ENCODE measurements at regions not wholly inside any gene's neighbourhood (a gene's known extent, or its start where the extent isn't known, plus 50 kb on each side); places are given as distances from the start of the nearest gene placed in this dataset.

DNA sequence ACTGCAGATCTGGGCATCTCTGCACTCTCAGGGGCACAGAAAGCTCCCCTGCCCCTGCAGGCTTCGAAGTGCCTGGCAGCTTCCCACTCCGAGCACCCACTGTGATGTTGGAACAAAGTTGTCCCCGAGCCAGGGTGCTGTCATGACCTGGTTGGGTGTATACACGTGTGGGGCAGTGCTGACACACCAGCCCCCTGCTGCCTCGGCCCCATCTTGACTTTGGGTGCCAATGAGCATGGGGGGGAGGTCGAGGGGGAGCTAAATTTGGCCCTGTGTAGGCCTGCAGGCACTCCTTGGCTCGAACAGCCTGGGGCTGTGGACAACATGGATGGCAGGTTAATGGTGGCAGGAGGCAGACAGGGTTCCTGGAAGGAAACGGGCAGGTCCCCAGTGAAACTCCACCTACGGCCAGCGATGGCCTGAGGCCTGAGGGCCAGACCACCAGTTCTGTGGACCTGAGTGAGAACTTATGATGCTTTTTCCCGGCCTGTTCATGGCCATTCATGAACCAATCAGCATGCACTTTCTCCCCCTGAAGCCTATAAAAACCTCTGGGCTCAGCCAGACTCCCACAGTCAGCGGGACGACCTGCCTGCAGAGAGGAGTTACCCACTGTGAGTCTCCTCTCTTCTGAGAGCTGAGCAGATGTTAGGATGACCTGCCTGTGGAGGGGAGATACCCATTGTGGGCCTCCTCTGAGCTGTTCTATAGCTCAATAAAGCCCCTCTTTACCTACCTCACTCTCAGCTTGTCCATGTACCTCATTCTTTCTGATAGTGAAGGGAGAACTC is 1029.1 kb upstream of the GBE1 start:
- no peak overlapping the region for H3K4me3 ChIP-seq
- H3K27ac ChIP-seq, result no peak overlapping the region
- no peaks in the 10 kb centered on the region for H3K4me1 ChIP-seq
- no peak overlapping the region for H3K4me2 ChIP-seq
- no peaks in the 10 kb centered on the region for H3K27me3 ChIP-seq
- TF ChIP-seq Cebpa-rat (IDR thresholded peaks at IDR 0.05), result no peak
- H3K36me3 ChIP-seq, result no peaks in the 10 kb centered on the region
- no peaks in the 10 kb centered on the region for H3K9me3 ChIP-seq
- no peak overlapping the region for H3K9ac ChIP-seq
- no peaks in the 10 kb centered on the region for H4K20me1 ChIP-seq

DNA sequence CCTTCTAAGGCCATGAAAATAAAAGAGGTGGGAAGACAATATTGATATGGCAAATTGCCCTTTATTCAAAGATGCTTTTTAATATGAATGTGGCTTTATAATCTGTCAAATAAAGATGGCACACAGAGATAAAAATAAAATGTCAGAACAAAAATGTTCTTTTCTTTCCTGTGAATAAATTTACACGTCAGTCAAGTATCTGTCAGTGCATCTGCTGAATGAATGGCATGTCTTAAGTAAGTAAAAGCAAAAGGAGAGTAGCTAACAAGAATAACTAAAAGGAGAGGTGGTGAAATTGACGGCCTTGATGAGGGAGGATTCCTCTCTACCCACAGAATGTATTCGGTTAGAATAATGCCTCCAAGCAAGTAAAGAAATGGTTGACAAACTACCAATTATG is 1021.7 kb upstream of the GBE1 start:
- Histone ChIP-seq H3K27me3 (no peaks in the 10 kb centered on the region), H3K4me3 (no peak overlapping the region), H3K9ac (no peak overlapping the region), H3K4me1 (no peaks in the 10 kb centered on the region), H4K20me1 (no peaks in the 10 kb centered on the region), H3K4me2 (no peak overlapping the region), H3K27ac (no peak overlapping the region), H3K36me3 (no peaks in the 10 kb centered on the region), H3K9me3 (no peaks in the 10 kb centered on the region)
- TF ChIP-seq Cebpa-rat (IDR thresholded peaks at IDR 0.05), result no peak

DNA sequence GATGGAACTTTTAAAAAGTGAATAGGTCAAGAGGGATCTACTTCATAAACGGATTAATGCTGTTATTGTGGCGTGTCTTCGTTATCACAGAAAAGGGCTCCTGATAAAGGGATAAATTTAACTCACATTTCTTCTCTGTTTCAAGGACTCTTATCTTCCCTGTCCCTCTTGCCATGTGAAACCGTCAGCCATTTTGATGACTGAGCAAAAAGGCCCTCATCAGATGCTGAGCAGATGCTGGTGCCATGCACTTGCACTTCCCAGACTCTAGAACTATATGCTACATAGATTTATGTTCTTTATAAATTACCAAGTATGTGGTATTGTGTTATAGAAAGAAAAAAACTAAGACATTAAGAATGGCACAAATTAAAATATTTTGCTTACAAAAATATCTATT is 1011.8 kb upstream of the GBE1 start:
- Histone ChIP-seq H3K36me3 (no peaks in the 10 kb centered on the region), H3K9ac (no peak overlapping the region), H3K27me3 (no peaks in the 10 kb centered on the region), H4K20me1 (no peaks in the 10 kb centered on the region), H3K9me3 (no peaks in the 10 kb centered on the region), H3K4me3 (no peak overlapping the region), H3K4me1 (no peaks in the 10 kb centered on the region), H3K4me2 (no peak overlapping the region), H3K27ac (no peak overlapping the region)
- no peak for TF ChIP-seq Cebpa-rat (IDR thresholded peaks at IDR 0.05)

DNA sequence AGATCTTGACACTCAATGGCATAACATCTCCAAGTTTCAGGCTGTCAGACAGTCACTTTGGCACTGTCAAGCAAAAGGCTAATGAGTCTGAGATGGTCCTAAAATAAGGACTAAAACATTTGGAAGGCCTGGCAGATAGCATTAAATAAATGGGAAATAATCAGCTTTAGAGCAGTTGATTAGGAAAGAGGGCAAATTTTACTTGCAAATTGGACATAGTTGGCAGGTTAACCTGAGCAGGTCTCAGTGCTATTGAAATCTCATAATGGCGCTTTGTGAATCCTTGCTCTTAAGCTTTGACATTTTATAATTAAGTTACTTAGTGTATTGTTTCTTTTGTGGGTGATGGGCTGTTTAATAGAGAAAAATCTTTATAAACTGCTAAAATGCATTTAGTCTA is 1003.1 kb upstream of the GBE1 start:
- TF ChIP-seq Cebpa-rat (IDR thresholded peaks at IDR 0.05), result no peak
- no peaks in the 10 kb centered on the region for H3K4me1 ChIP-seq
- H3K9ac ChIP-seq, result no peak overlapping the region

DNA sequence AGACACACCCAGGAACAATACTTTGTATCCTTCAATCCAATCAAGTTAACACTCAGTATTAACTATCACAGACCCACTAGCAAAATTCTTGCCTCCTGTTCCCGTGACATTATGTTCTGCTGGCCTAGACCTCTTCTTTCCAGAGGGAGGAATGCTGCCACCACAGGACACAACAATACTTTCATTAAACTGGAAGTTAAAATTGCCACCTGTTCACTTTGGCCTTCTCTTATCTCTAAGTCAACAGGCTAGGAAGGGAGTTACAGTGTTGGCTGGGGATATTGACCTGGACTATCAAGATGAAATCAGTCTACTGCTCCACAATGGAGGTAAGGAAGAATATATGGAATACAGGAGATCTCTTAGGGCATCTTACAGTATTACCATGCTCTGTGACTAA is 1000.4 kb upstream of the GBE1 start:
- Histone ChIP-seq H3K9ac (no peak overlapping the region), H3K27me3 (no peaks in the 10 kb centered on the region), H3K36me3 (no peaks in the 10 kb centered on the region), H3K4me1 (no peaks in the 10 kb centered on the region), H4K20me1 (no peaks in the 10 kb centered on the region), H3K4me2 (no peak overlapping the region), H3K4me3 (no peak overlapping the region), H3K27ac (no peak overlapping the region), H3K9me3 (no peaks in the 10 kb centered on the region)
- TF ChIP-seq Cebpa-rat (IDR thresholded peaks at IDR 0.05), result no peak

More for the DNA sequence above, 1003.1 kb upstream of the GBE1 start:
- no peaks in the 10 kb centered on the region for H3K9me3 ChIP-seq
- H3K4me2 ChIP-seq, result no peak overlapping the region
- no peak overlapping the region for H3K27ac ChIP-seq
- no peaks in the 10 kb centered on the region for H3K27me3 ChIP-seq
- H3K36me3 ChIP-seq, result no peaks in the 10 kb centered on the region
- H4K20me1 ChIP-seq, result no peaks in the 10 kb centered on the region
- H3K4me3 ChIP-seq, result no peak overlapping the region

DNA sequence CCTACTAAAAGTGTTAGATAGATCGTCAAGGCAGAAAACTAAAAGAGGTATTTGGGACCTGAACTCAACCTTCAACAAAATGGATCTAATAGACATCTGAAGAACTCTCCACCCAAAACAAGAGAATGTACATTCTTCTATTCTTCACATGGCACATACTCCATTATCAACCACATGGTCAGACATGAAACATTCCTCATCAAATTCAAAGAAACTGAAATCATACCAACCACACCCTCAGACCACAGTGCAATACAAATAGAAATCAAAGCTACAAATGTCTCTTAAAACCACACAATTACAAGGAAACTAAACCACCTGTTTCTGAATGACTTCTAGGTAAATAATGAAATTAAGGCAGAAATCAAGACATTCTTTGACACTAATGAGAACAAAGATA is 984.1 kb upstream of the GBE1 start:
- TF ChIP-seq Cebpa-rat (IDR thresholded peaks at IDR 0.05), result no peak
- Histone ChIP-seq H4K20me1 (no peaks in the 10 kb centered on the region), H3K9ac (no peak overlapping the region), H3K36me3 (no peaks in the 10 kb centered on the region), H3K4me2 (no peak overlapping the region), H3K27me3 (no peaks in the 10 kb centered on the region), H3K4me1 (no peaks in the 10 kb centered on the region), H3K4me3 (no peak overlapping the region), H3K9me3 (no peaks in the 10 kb centered on the region), H3K27ac (no peak overlapping the region)

DNA sequence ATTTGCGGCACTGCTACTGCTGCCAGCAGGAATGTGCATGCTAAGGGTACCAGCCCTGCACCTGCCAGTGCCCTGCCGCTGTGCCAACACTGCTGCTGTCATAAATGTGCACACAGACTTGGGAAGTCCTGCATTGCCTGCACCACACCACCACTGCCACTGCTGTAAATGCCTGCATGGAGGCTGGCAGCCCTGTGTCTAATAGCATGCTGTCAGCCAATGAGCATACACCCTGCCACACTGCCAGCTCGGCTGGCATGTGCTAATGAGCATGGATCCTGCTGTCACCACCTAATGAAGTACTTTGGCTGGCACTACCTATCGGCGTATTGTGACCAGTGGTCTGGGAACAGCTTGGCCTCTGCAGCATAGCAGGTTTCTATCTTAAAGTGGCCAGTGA is 981.8 kb upstream of the GBE1 start:
- no peaks in the 10 kb centered on the region for H3K9me3 ChIP-seq
- no peak for TF ChIP-seq Cebpa-rat (IDR thresholded peaks at IDR 0.05)

DNA sequence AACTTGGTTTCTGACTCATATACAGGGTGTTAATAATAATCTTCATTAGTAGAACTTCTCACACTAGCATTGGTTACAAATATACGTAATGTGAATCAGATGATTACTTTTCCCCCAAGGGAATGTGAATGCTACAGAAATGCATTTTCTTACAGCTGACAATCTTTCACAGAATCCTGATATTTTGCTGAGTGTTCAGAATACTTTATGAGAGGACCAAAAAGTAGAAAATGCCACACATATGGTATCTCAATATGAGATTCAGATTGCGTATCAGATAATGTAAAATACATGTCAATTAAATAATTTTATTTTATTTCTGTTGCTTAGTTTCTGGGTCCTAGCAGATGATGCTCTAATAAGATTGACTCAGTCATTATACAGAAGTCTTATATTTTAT is 979.9 kb upstream of the GBE1 start:
- no peaks in the 10 kb centered on the region for H3K27me3 ChIP-seq
- no peaks in the 10 kb centered on the region for H3K36me3 ChIP-seq
- no peaks in the 10 kb centered on the region for H4K20me1 ChIP-seq
- TF ChIP-seq Cebpa-rat (IDR thresholded peaks at IDR 0.05), result no peak
- H3K9me3 ChIP-seq, result no peaks in the 10 kb centered on the region
- H3K4me3 ChIP-seq, result no peak overlapping the region
- H3K9ac ChIP-seq, result no peak overlapping the region
- no peak overlapping the region for H3K4me2 ChIP-seq
- H3K27ac ChIP-seq, result no peak overlapping the region
- peaks cover 7% of the 10 kb centered on the region; the same call in 1 of the 2 replicates for H3K4me1 ChIP-seq

More for the DNA sequence above, 981.8 kb upstream of the GBE1 start:
- Histone ChIP-seq H3K27ac (no peak overlapping the region), H3K4me2 (no peak overlapping the region), H3K36me3 (no peaks in the 10 kb centered on the region), H3K4me3 (no peak overlapping the region), H3K27me3 (no peaks in the 10 kb centered on the region), H3K9ac (no peak overlapping the region), H3K4me1 (no peaks in the 10 kb centered on the region), H4K20me1 (no peaks in the 10 kb centered on the region)

DNA sequence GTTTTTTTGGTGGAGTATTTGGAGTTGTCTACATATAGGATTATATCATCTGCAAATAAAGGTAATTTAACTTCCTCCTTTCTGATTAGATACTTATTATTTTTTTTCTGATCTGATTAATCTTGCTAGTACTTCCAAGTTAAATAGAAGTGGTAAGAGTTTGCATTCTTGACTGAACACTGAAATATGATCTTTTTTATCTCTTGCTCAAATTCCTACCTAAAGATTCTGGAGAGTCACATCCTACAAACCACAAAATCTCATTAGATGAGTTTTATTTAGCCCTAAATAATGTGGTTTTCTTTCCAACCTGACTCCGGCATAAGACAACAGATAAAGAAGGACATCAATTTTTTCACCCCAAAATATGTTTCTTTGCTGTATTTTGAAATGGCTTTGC is 977.9 kb upstream of the GBE1 start:
- TF ChIP-seq Cebpa-rat (IDR thresholded peaks at IDR 0.05), result no peak
- no peak overlapping the region for H3K4me3 ChIP-seq
- no peaks in the 10 kb centered on the region for H3K36me3 ChIP-seq
- H3K9me3 ChIP-seq, result no peaks in the 10 kb centered on the region
- no peaks in the 10 kb centered on the region for H3K27me3 ChIP-seq
- no peak overlapping the region for H3K9ac ChIP-seq
- no peak overlapping the region for H3K4me2 ChIP-seq
- H3K27ac ChIP-seq, result no peak overlapping the region
- no peaks in the 10 kb centered on the region for H4K20me1 ChIP-seq
- H3K4me1 ChIP-seq, result peaks cover 7% of the 10 kb centered on the region; the same call in 1 of the 2 replicates

DNA sequence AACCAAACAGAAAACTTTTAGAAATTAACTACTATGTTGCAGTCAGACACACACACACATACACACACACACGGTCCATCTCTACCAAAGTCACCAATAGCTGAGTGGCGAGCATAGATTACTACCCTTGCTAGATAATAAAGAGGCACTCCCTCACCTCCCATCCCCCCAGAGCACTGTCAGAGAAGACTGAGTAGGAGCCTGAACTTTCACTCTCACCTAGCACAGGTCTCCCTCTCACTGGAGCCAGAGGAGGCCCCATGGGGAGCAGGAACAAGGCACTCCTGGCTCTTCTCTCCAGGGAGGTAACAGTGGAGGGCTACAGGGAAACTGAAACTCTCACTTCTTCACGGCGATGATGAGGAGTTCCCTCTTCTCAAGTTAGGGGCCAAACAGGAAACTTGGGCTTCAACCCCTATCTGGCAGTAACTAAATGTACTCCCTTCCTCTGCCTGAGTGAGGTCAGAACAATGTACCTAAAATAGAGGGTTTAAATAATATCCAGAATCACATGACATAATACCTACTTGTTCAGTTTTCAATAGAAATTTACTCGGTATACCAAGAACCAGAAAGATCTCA is 975.3 kb upstream of the GBE1 start:
- Histone ChIP-seq H3K27ac (no peak overlapping the region), H3K36me3 (no peaks in the 10 kb centered on the region), H3K9ac (no peak overlapping the region), H4K20me1 (no peaks in the 10 kb centered on the region), H3K4me2 (peak overlapping the region; percentile 20), H3K4me3 (no peak overlapping the region), H3K4me1 (peaks cover 7% of the 10 kb centered on the region; the same call in 1 of the 2 replicates), H3K9me3 (no peaks in the 10 kb centered on the region), H3K27me3 (no peaks in the 10 kb centered on the region)
- TF ChIP-seq Cebpa-rat (IDR thresholded peaks at IDR 0.05), result no peak
